ENCODE measurements at regions not wholly inside any gene's neighbourhood (a gene's known extent, or its start where the extent isn't known, plus 50 kb on each side); places are given as distances from the start of the nearest gene placed in this dataset.

DNA sequence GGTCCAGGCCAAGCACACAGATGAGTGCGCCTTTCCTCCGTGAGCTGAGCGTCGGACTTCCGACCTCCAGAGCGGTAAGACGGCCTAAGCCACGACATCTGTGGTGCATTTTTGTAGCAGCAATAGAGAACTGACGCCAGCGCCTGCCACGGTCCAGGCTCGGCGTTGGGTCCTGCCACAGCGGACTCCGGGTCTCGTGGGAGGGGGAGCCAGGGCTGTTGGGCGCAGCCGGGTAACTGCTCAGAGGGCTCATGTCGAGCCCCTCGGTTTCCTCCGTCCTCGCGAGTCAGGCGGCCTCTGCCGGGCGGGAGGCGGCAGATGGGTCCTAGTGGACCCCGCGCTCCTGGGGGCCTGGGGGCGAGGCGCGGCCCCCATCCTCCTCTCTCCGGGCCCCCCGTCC is 216.1 kb downstream of the QKI start:
- TF ChIP-seq, protein P1, sequence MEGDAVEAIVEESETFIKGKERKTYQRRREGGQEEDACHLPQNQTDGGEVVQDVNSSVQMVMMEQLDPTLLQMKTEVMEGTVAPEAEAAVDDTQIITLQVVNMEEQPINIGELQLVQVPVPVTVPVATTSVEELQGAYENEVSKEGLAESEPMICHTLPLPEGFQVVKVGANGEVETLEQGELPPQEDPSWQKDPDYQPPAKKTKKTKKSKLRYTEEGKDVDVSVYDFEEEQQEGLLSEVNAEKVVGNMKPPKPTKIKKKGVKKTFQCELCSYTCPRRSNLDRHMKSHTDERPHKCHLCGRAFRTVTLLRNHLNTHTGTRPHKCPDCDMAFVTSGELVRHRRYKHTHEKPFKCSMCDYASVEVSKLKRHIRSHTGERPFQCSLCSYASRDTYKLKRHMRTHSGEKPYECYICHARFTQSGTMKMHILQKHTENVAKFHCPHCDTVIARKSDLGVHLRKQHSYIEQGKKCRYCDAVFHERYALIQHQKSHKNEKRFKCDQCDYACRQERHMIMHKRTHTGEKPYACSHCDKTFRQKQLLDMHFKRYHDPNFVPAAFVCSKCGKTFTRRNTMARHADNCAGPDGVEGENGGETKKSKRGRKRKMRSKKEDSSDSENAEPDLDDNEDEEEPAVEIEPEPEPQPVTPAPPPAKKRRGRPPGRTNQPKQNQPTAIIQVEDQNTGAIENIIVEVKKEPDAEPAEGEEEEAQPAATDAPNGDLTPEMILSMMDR (IDR thresholded peaks at IDR 0.05), result no peak
- TF ChIP-seq POLR2A (IDR thresholded peaks at IDR 0.05), result no peak
